CD4-positive, alpha-beta T cell treated with Interleukin-6 for 4 hours (primary cell): ENCODE measurements at regions not wholly inside any gene's neighbourhood (a gene's known extent, or its start where the extent isn't known, plus 50 kb on each side); places are given as distances from the start of the nearest gene placed in this dataset.
"Not testable (repeated sequence)": the region's sequence is repeated elsewhere in the genome, so short reads cannot be mapped to it uniquely, and the experiment has no call there.

Source experiments
- DNase-seq: peaks from one replicate; pipeline ENCODE4 v3.0.0-alpha.2; 2020; ENCODE audit warnings: mixed read lengths

- no peak for DNase-seq
Measured at GRCh38 chr1:174105086-174105485, 54.2 kb upstream of the RABGAP1L start.

DNA sequence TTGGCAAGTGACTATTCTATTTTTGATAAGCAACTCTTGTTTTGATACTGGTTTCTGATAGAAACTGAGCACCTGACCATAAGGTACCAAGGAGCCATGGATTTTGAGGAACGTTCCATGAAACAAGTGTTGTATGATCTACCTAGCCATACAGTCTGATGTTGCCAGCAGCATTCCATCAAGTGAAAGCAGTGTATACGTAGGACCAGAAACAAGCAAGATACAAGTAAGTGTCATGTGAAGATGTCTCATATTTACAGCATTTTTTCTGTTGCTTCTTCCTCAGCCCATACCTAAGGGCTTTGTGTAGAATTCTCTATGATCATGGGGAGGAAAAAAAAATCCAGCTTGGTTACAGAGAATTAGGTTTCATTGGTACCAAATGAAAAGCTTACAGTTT lies 55.6 kb upstream of the RABGAP1L start:
- no peak for DNase-seq

DNA sequence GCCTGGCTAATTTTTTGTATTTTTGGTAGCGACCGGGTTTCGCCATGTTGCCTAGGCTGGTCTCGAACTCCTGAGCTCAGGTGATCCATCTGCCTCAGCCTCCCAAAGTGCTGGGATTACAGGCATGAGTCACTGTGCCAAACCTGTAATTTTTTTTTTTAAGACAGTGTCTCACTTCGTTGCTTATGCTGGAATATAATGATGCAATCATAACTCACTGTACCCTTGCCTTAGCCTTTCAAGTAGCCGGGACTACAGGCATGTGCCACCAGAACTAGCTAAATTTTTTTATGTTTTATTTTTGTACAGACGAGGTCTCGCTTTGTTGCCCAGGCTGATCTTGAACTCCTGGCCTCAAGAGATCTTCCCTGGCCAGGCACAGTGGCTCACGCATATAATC lies 57.3 kb upstream of the RABGAP1L start:
- DNase-seq = not testable (repeated sequence)

- no peak for DNase-seq
Measured at GRCh38 chr1:174097426-174097825, 61.9 kb upstream of the RABGAP1L start.

DNA sequence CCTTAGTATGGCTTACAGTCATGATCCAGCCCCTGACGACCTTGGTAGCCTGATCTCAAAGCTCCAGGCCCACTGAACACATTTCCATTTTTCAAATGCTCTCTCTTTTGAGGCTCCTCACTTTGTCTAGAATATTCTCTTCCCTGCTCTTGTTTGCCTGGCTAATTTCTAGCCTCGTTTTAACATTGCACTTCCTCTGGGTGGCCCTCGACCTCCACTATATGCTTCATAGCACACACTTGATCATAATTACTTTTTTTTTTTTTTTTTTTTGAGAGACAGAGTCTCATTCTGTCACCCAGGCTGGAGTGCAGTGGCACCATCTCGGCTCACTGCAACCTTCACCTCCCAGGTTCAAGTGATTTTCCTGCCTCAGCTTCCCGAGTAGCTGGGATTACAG lies 65.5 kb upstream of the RABGAP1L start:
- DNase-seq = peak; percentile 5

DNA sequence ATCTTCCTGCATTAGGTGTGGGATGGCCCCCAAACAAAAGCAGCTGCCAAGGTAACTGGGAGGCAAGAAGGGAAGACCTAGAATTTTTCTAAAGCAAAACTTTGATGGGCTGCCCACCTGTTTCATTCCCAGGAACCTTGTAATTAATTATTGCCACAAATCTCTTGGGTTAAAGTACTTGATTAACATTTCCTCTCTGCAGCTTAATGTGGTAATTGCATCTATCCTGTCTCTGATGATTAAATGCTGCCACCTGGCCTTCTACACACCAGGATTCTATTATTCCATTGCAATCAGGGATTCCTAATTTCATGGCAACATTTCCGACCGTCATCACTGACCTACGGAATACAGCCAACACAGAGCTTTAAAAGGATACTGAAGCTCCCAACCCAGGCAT lies 68.3 kb upstream of the RC3H1 start:
- no peak for DNase-seq

DNA sequence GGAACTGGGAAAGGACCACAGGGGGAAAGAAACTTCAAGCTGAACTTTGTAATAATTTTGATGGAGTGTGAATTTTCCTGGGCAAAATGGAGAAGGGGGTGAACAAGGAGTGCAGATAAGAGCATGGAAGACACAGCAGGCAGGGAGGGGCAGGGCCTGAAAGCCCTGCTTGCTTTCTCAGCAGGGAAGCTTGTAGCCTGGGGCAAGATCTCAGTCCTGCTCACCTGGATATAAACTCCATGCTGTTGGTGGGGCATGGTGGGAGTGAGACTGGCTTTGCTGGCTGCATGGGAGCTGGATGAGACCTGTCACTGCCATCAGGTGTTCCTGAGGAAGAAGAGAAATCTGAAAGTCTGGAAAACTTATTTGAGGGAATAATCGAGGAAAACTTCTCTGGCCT lies 58.7 kb upstream of the RC3H1 start:
- no peak for DNase-seq

- DNase-seq = no peak
Measured at GRCh38 chr1:174079796-174080195, 57.6 kb upstream of the RC3H1 start.

- not testable (repeated sequence) for DNase-seq
Measured at GRCh38 chr1:174078916-174079315, 56.8 kb upstream of the RC3H1 start.

DNA sequence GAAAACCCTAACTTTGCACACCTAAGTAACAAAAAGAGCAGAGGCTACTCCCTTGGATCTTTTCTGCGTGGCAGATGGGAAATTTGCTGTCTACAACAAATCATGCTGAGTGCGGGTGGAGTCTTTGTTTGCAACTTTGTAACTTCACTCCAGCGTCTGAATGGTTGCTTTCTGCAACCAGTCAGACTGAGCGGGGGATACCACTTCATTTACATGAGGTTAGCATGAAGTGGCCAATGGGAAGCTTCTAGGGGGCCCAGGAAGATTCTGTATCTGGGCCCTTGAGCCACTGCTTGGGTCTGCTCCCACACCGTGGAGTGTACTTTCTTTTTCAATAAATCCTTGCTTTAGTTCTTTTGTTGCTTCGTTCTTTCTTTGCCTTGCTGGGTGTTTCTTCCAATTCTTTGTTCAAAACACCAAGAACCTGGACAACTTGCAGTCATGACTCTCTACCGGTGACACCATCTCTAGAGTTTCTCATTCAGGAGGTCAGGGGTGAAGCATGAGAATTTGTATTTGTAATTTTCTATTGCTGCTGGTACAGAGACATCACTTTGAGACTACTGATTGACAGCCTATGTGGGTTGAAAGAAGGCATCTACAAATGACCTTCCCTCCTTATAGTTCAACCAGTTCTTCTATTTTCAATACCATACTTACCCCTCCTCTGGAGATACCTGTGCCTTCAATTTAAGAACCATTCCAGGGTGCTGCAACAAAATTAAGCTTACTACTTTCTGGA lies 55.8 kb upstream of the RC3H1 start:
- no peak for DNase-seq

GRCh38 chr1:174075245-174075692 lies 53.1 kb upstream of the RC3H1 start:
- DNase-seq = no peak

- DNase-seq = no peak
Measured at GRCh38 chr1:174074757-174075156, 52.6 kb upstream of the RC3H1 start.

DNA sequence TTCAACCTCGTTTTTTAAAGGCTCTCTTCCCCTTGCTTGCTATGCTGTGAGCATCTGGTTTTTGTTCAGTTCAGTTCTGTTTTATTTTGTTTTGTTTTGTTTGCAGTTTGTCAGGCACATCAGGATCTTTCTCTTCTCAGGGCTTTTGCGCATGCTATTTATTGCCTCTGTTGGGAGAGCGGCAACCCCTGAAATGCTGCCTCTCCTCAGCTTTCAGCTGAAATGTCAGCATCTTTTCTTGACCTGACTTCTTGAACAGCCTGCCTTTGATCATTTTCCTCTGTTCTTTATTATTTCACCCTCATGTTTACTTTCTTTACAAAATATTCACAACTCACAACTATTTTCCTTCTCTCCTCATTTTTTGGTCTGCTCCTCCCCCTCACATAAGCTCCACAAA lies 50.4 kb upstream of the RC3H1 start:
- no peak for DNase-seq
